ENCODE measurements at regions not wholly inside any gene's neighbourhood (a gene's known extent, or its start where the extent isn't known, plus 50 kb on each side); places are given as distances from the start of the nearest gene placed in this dataset.
"Not testable (repeated sequence)": the region's sequence is repeated elsewhere in the genome, so short reads cannot be mapped to it uniquely, and the experiment has no call there.

DNA sequence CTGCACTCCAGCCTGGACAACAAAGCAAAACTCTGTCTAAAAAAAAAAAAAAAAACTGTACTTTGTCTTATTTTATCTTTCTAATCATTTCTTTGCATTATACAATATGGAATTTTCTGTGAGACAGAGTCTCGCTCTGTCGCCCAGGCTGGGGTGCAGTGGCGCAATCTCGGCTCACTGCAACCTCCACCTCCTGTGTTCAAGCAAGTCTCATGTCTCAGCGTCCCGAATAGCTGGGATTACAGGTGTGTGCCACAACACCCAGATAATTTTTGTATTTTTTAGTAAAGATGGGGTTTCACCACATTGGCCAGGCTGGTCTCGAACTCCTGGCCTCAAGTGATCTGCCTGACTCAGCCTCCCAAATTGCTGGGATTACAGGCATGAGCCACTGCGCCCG is 90.0 kb downstream of the MRPL14 start:
- TF ChIP-seq, protein P1, sequence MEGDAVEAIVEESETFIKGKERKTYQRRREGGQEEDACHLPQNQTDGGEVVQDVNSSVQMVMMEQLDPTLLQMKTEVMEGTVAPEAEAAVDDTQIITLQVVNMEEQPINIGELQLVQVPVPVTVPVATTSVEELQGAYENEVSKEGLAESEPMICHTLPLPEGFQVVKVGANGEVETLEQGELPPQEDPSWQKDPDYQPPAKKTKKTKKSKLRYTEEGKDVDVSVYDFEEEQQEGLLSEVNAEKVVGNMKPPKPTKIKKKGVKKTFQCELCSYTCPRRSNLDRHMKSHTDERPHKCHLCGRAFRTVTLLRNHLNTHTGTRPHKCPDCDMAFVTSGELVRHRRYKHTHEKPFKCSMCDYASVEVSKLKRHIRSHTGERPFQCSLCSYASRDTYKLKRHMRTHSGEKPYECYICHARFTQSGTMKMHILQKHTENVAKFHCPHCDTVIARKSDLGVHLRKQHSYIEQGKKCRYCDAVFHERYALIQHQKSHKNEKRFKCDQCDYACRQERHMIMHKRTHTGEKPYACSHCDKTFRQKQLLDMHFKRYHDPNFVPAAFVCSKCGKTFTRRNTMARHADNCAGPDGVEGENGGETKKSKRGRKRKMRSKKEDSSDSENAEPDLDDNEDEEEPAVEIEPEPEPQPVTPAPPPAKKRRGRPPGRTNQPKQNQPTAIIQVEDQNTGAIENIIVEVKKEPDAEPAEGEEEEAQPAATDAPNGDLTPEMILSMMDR (IDR thresholded peaks at IDR 0.05; ENCODE audit: insufficient read depth, low read length, poor library complexity, severe bottlenecking), result not testable (repeated sequence)
- not testable (repeated sequence) for TF ChIP-seq EZH2phosphoT487 (conservative IDR thresholded peaks at IDR 0.05; ENCODE audit: low read length)

All from SU-DHL-6 (cell line).